Stimulated activated CD4-positive, alpha-beta T cell treated with anti-CD3 and anti-CD28 coated beads, Interleukin-12 subunit alpha, Interleukin-12 subunit beta, amount 100 ng/mL, for 48 hours (primary cell): ENCODE measurements at regions not wholly inside any gene's neighbourhood (a gene's known extent, or its start where the extent isn't known, plus 50 kb on each side); places are given as distances from the start of the nearest gene placed in this dataset.
"Not testable (repeated sequence)": the region's sequence is repeated elsewhere in the genome, so short reads cannot be mapped to it uniquely, and the experiment has no call there.

Experiments used
- DNase-seq, 3 donors: peaks; one replicate each; pipeline ENCODE4 v3.0.0-alpha.2; 2020; ENCODE audit warnings: low read depth in 2 of 3, low spot score in 1 of 3

- DNase-seq, result no peak
Observed at GRCh38 chr2:109690822-109691541, 76.8 kb downstream of the SOWAHC start.

- DNase-seq, result no peak
Observed at GRCh38 chr2:109692013-109692743, 78.0 kb downstream of the SOWAHC start.

- not testable (repeated sequence) for DNase-seq
Observed at GRCh38 chr2:109692831-109693230, 78.7 kb downstream of the SOWAHC start.

- DNase-seq, result peak; percentile 12 to 37 (median 23)
Observed at GRCh38 chr2:109693292-109693691, 79.1 kb downstream of the SOWAHC start.

- no peak for DNase-seq
Observed at GRCh38 chr2:109694190-109694589, 80.0 kb downstream of the SOWAHC start.

GRCh38 chr2:109695290-109695689, 81.1 kb downstream of the SOWAHC start:
- no peak for DNase-seq

- DNase-seq, result no peak
Observed at GRCh38 chr2:109699646-109700045, 85.5 kb downstream of the SOWAHC start.

- no peak for DNase-seq
Observed at GRCh38 chr2:109700680-109701274, 86.6 kb downstream of the SOWAHC start.

- no peak for DNase-seq
Observed at GRCh38 chr2:109701362-109701761, 87.2 kb downstream of the SOWAHC start.

- DNase-seq, result no peak
Observed at GRCh38 chr2:109702250-109702985, 88.3 kb downstream of the SOWAHC start.

GRCh38 chr2:109703077-109703476, 88.9 kb downstream of the SOWAHC start:
- DNase-seq, result no peak

- no peak for DNase-seq
Observed at GRCh38 chr2:109703798-109704197, 89.6 kb downstream of the SOWAHC start.

GRCh38 chr2:109707281-109708147, 86.6 kb upstream of the RGPD5 start:
- no peak for DNase-seq

GRCh38 chr2:109710505-109711229, 83.4 kb upstream of the RGPD5 start:
- DNase-seq, result no peak

- DNase-seq, result no peak
Observed at GRCh38 chr2:109711230-109712122, 82.6 kb upstream of the RGPD5 start.

GRCh38 chr2:109712123-109712449, 82.0 kb upstream of the RGPD5 start:
- no peak for DNase-seq

- DNase-seq, result no peak
Observed at GRCh38 chr2:109712746-109713145, 81.4 kb upstream of the RGPD5 start.

- no peak for DNase-seq
Observed at GRCh38 chr2:109715313-109715805, 78.7 kb upstream of the RGPD5 start.

GRCh38 chr2:109716596-109716995, 77.5 kb upstream of the RGPD5 start:
- DNase-seq, result not testable (repeated sequence)
